B cell (primary cell): ENCODE measurements at regions not wholly inside any gene's neighbourhood (a gene's known extent, or its start where the extent isn't known, plus 50 kb on each side); places are given as distances from the start of the nearest gene placed in this dataset.

Experiments
- ATAC-seq: fragments of 200-7000 bp; cut with Tn5 transposase; one replicate; pipeline ENCODE4 v1.10.0; 2021; ENCODE audit warnings: low read depth, mild to moderate bottlenecking, moderate number of reproducible peaks, moderate library complexity
- CTCF ChIA-PET: fragments of 350-600 bp; sonication (Branson Sonifier 250); formaldehyde crosslinking; loops from one replicate; lab custom pipeline; 2021; ENCODE audit warnings: antibody characterized with exemption, inconsistent platforms; lab: Charles Lee
- POLR2A ChIA-PET: fragments of 350-600 bp; sonication (Branson Sonifier 250); formaldehyde crosslinking; loops from one replicate; lab custom pipeline; 2021; ENCODE audit warnings: antibody characterized with exemption; lab: Charles Lee
- DNase-seq: peaks from one replicate; pipeline ENCODE4 v3.0.0; 2013
- H2AFZ ChIP-seq: 2 replicates; pipeline ENCODE4 v1.6.1; 2012; ENCODE audit warnings: mild to moderate bottlenecking, low read depth, low read length; ENCODE audit not compliant: insufficient read depth, poor library complexity, severe bottlenecking
- H3K27ac ChIP-seq, 2 donors: 1 replicate in 1 of 2; 2 replicates in 1 of 2; pipeline ENCODE4 v1.5.1; 2012 to 2013; ENCODE audit warnings: low read length in 2 of 2, mild to moderate bottlenecking in 2 of 2, moderate library complexity in 1 of 2
- H3K27me3 ChIP-seq, 4 experiments: fragments of 200-600 bp in 1 of 4; sonication (generic) in 1 of 4; replicated peaks in 1 of 4; 1 replicate in 2 of 4; 2 replicates in 2 of 4; pipeline versions ENCODE4 v1.6.1 to v1.7.0; 2013 to 2016; ENCODE audit warnings: low read length in 3 of 4, mild to moderate bottlenecking in 2 of 4, mixed read lengths in 1 of 4, moderate library complexity in 1 of 4; ENCODE audit not compliant: insufficient read depth in 4 of 4, control insufficient read depth in 3 of 4; ENCODE audit errors: control extremely low read depth in 1 of 4
- H3K36me3 ChIP-seq, 2 experiments: replicated peaks in 1 of 2; 1 replicate in 1 of 2; 2 replicates in 1 of 2; pipeline versions ENCODE4 v1.6.1 to v1.7.1; 2013; ENCODE audit warnings: low read length in 1 of 2; ENCODE audit not compliant: insufficient read depth in 2 of 2, control insufficient read depth in 1 of 2; ENCODE audit errors: control extremely low read depth in 1 of 2, extremely low read depth in 1 of 2
- H3K4me1 ChIP-seq, 2 donors: fragments of 200-600 bp in 1 of 2; sonication (generic) in 1 of 2; 1 replicate in 1 of 2; 2 replicates in 1 of 2; pipeline versions ENCODE4 v1.5.1 to v1.6.1; 2013 to 2017; ENCODE audit warnings: low read length in 2 of 2; ENCODE audit not compliant: control insufficient read depth in 2 of 2, insufficient read depth in 2 of 2
- H3K4me2 ChIP-seq: replicated peaks from 2 replicates; pipeline ENCODE3; 2012; ENCODE audit warnings: mild to moderate bottlenecking, low read depth, low read length; ENCODE audit not compliant: poor library complexity, severe bottlenecking
- H3K4me3 ChIP-seq, 5 experiments: fragments of 200-600 bp in 1 of 5; sonication (generic) in 1 of 5; 1 replicate in 3 of 5; 2 replicates in 2 of 5; pipeline versions ENCODE4 v1.5.1 to v1.7.0; 2011 to 2016; ENCODE audit warnings: low read length in 4 of 5, mild to moderate bottlenecking in 4 of 5, low read depth in 2 of 5, control low read depth in 1 of 5, moderate library complexity in 1 of 5; ENCODE audit not compliant: insufficient read depth in 1 of 5; ENCODE audit errors: control extremely low read depth in 1 of 5, extremely low read depth in 1 of 5
- H3K79me2 ChIP-seq: fragments of 200-600 bp; sonication (generic); one replicate; pipeline ENCODE4 v1.6.0; 2016; ENCODE audit warnings: low read length; ENCODE audit not compliant: control insufficient read depth, insufficient read depth
- H3K9ac ChIP-seq: fragments of 200-600 bp; sonication (generic); 2 replicates; pipeline ENCODE4 v1.6.1; 2017; ENCODE audit warnings: mild to moderate bottlenecking, low read length, moderate library complexity
- H3K9me3 ChIP-seq, 3 donors: one replicate each; pipeline versions ENCODE4 v1.6.1 to v1.7.1; 2013; ENCODE audit warnings: low read length in 2 of 3; ENCODE audit not compliant: control insufficient read depth in 2 of 3, insufficient read depth in 1 of 3; ENCODE audit errors: control extremely low read depth in 1 of 3
- H4K20me1 ChIP-seq: 2 replicates; pipeline ENCODE4 v1.6.0; 2012; ENCODE audit warnings: mild to moderate bottlenecking, low read length; ENCODE audit not compliant: insufficient read depth, control insufficient read depth, poor library complexity, severe bottlenecking
- H3K27ac Mint-ChIP-seq: one replicate; pipeline ENCODE4 v1.8.0; 2021; ENCODE audit warnings: mixed read lengths
- H3K27me3 Mint-ChIP-seq: one replicate; pipeline ENCODE4 v1.8.0; 2021; ENCODE audit warnings: mixed read lengths
- H3K4me1 Mint-ChIP-seq: one replicate; pipeline ENCODE4 v1.8.0; 2021; ENCODE audit warnings: mixed read lengths
- H3K4me3 Mint-ChIP-seq: one replicate; pipeline ENCODE4 v1.8.0; 2021; ENCODE audit warnings: mixed read lengths
- H3K9me3 Mint-ChIP-seq: one replicate; pipeline ENCODE4 v1.8.0; 2022; ENCODE audit warnings: mixed read lengths; ENCODE audit not compliant: insufficient read depth
- CTCF ChIP-seq: fragments of 200-600 bp; IDR thresholded peaks from one replicate; pipeline ENCODE4 v1.8.0; 2022; ENCODE audit warnings: antibody characterized with exemption, mild to moderate bottlenecking
- EZH2 ChIP-seq: IDR thresholded peaks from 2 replicates; pipeline ENCODE4 v1.6.1; 2012; ENCODE audit warnings: borderline replicate concordance, low read depth, mild to moderate bottlenecking, moderate library complexity, low read length; ENCODE audit not compliant: insufficient read depth, poor library complexity, severe bottlenecking
- WGBS: methylation state at CpG from one replicate; pipeline ENCODE4 v1.1.5; 2013; ENCODE audit warnings: missing lambda C conversion rate; ENCODE audit not compliant: insufficient coverage; 5-methylcytosine and 5-hydroxymethylcytosine counted together
- intact Hi-C: fragments of 100-400 bp; cut with micrococcal nuclease; formaldehyde crosslinking; loops from one replicate; pipeline ENCODE4 v1.10.0; 2022

- Mint-ChIP-seq H3K27ac (peak overlapping the region; percentile 70), H3K27me3 (no peaks in the 10 kb centered on the region), H3K4me1 (peaks cover 37% of the 10 kb centered on the region), H3K9me3 (no peaks in the 10 kb centered on the region), H3K4me3 (peak overlapping the region; percentile 71)
- Histone ChIP-seq H3K9ac (no peak overlapping the region), H3K9me3 (no peaks in the 10 kb centered on the region), H3K27me3 (no peaks in the 10 kb centered on the region), H3K27ac (no peak overlapping the region), H4K20me1 (no peaks in the 10 kb centered on the region), H3K36me3 (no peaks in the 10 kb centered on the region), H3K4me1 (peaks cover 26% of the 10 kb centered on the region in 2 donors), H3K79me2 (no peaks in the 10 kb centered on the region), H3K4me3 (no peak overlapping the region), H2AFZ (peak overlapping the region; percentile 76), H3K4me2 (peak overlapping the region; percentile 70)
- ATAC-seq (no peak), DNase-seq (no peak)
- no peak for TF ChIP-seq EZH2
- no peak for TF ChIP-seq CTCF
- intact Hi-C loops: no loop called here
- ChIA-PET CTCF (interaction anchor here (1.3 kb wide), 1 partner anchor 15 kb away, joined by 4 read pairs; no protein-coding TSS in a partner anchor), POLR2A (interaction anchor here (0.5 to 0.7 kb wide), 2 partner anchors 17 to 793 kb away, joined by 4 read pairs; no protein-coding TSS in a partner anchor)
- WGBS: 82% methylated on average over 2 of the region's 6 CpGs
Observed at GRCh38 chr6:14453712-14454472, 336.3 kb downstream of the CD83 start.

GRCh38 chr6:14454473-14454775 is 336.9 kb downstream of the CD83 start:
- peaks cover 37% of the 10 kb centered on the region for H3K4me1 Mint-ChIP-seq
- POLR2A ChIA-PET: interaction anchor here (0.5 kb wide), 1 partner anchor 793 kb away, joined by 4 read pairs; no protein-coding TSS in a partner anchor
- intact Hi-C loops: no loop called here

More at GRCh38 chr6:14454473-14454775, 336.9 kb downstream of the CD83 start:
- ATAC-seq: no peak
- H3K4me1 ChIP-seq: peaks cover 26% of the 10 kb centered on the region in 2 donors
- no peaks in the 10 kb centered on the region for H3K27me3 ChIP-seq
- H3K79me2 ChIP-seq: no peaks in the 10 kb centered on the region
- H3K9me3 ChIP-seq: no peaks in the 10 kb centered on the region
- no peak overlapping the region for H2AFZ ChIP-seq
- TF ChIP-seq EZH2: no peak
- TF ChIP-seq CTCF: no peak
- no peak for DNase-seq
- Mint-ChIP-seq H3K27me3 (no peaks in the 10 kb centered on the region), H3K9me3 (no peaks in the 10 kb centered on the region), H3K27ac (no peak overlapping the region), H3K4me3 (no peak overlapping the region)
- H3K4me3 ChIP-seq: no peak overlapping the region
- 30% methylated on average over 3 of the region's 4 CpGs for WGBS
- no peak overlapping the region for H3K9ac ChIP-seq
- CTCF ChIA-PET: interaction anchor here (1.3 kb wide), 1 partner anchor 15 kb away, joined by 4 read pairs; no protein-coding TSS in a partner anchor
- H3K36me3 ChIP-seq: no peaks in the 10 kb centered on the region
- no peak overlapping the region for H3K4me2 ChIP-seq
- no peak overlapping the region for H3K27ac ChIP-seq
- H4K20me1 ChIP-seq: no peaks in the 10 kb centered on the region
